CD4-positive, alpha-beta T cell treated with Interleukin-4 for 1 hour (primary cell): ENCODE measurements at regions not wholly inside any gene's neighbourhood (a gene's known extent, or its start where the extent isn't known, plus 50 kb on each side); places are given as distances from the start of the nearest gene placed in this dataset.

Experiments used
- DNase-seq, 2 donors: peaks; one replicate each; pipeline ENCODE4 v3.0.0-alpha.2; 2020 to 2022

GRCh38 chr6:113115196-113115595, 741.9 kb upstream of the MARCKS start:
- DNase-seq, result no peak

- DNase-seq, result no peak
Observed at GRCh38 chr6:113120224-113120581, 736.9 kb upstream of the MARCKS start.

- no peak for DNase-seq
Observed at GRCh38 chr6:113120582-113121285, 736.4 kb upstream of the MARCKS start.

- DNase-seq, result no peak
Observed at GRCh38 chr6:113121571-113121970, 735.6 kb upstream of the MARCKS start.

- DNase-seq, result no peak
Observed at GRCh38 chr6:113122060-113122459, 735.1 kb upstream of the MARCKS start.

GRCh38 chr6:113125626-113126025, 731.5 kb upstream of the MARCKS start:
- DNase-seq, result no peak

GRCh38 chr6:113127786-113128419, 729.2 kb upstream of the MARCKS start:
- DNase-seq, result no peak

GRCh38 chr6:113128661-113129060, 728.5 kb upstream of the MARCKS start:
- DNase-seq, result no peak

- DNase-seq, result no peak
Observed at GRCh38 chr6:113129991-113130390, 727.2 kb upstream of the MARCKS start.

GRCh38 chr6:113137426-113137825, 719.7 kb upstream of the MARCKS start:
- no peak for DNase-seq

GRCh38 chr6:113140721-113141120, 716.4 kb upstream of the MARCKS start:
- DNase-seq, result no peak

- DNase-seq, result no peak
Observed at GRCh38 chr6:113141901-113142300, 715.2 kb upstream of the MARCKS start.

GRCh38 chr6:113142671-113143174, 714.4 kb upstream of the MARCKS start:
- DNase-seq, result no peak

- no peak for DNase-seq
Observed at GRCh38 chr6:113143206-113143605, 713.9 kb upstream of the MARCKS start.

- no peak for DNase-seq
Observed at GRCh38 chr6:113144117-113144516, 713.0 kb upstream of the MARCKS start.

GRCh38 chr6:113146878-113147277, 710.3 kb upstream of the MARCKS start:
- DNase-seq, result no peak

GRCh38 chr6:113147544-113147943, 709.6 kb upstream of the MARCKS start:
- DNase-seq, result no peak

- DNase-seq, result no peak
Observed at GRCh38 chr6:113148566-113148965, 708.6 kb upstream of the MARCKS start.

GRCh38 chr6:113149511-113149910, 707.6 kb upstream of the MARCKS start:
- DNase-seq, result no peak

GRCh38 chr6:113160306-113161017, 696.7 kb upstream of the MARCKS start:
- no peak for DNase-seq

GRCh38 chr6:113161018-113161315, 696.2 kb upstream of the MARCKS start:
- no peak for DNase-seq

- no peak for DNase-seq
Observed at GRCh38 chr6:113162739-113163138, 694.4 kb upstream of the MARCKS start.

GRCh38 chr6:113168057-113168456, 689.1 kb upstream of the MARCKS start:
- DNase-seq, result no peak

GRCh38 chr6:113169484-113169883, 687.7 kb upstream of the MARCKS start:
- DNase-seq, result no peak
